Testis (tissue), 2 donors: ENCODE measurements at regions not wholly inside any gene's neighbourhood (a gene's known extent, or its start where the extent isn't known, plus 50 kb on each side); places are given as distances from the start of the nearest gene placed in this dataset.

Source experiments
- DNase-seq: peaks from one replicate; pipeline ENCODE4 v3.0.0-alpha.2; 2019
- H3K27ac ChIP-seq, 2 donors: fragments of 200-600 bp; sonication (generic); one replicate each; pipeline ENCODE4 v1.5.1; 2019
- H3K27me3 ChIP-seq: fragments of 200-600 bp; sonication (generic); one replicate; pipeline ENCODE4 v1.5.1; 2019
- H3K36me3 ChIP-seq: fragments of 200-600 bp; sonication (generic); one replicate; pipeline ENCODE4 v1.5.1; 2017; ENCODE audit warnings: low read depth; ENCODE audit errors: missing control alignments
- H3K4me1 ChIP-seq: fragments of 200-600 bp; sonication (generic); one replicate; pipeline ENCODE4 v1.5.1; 2019
- H3K4me3 ChIP-seq, 2 donors: fragments of 200-600 bp; sonication (generic); one replicate each; pipeline ENCODE4 v1.5.1; 2017 to 2019
- H3K9me3 ChIP-seq: fragments of 200-600 bp; sonication (generic); one replicate; pipeline ENCODE4 v1.5.1; 2017
- POLR2A ChIP-seq: fragments of 450-650 bp; IDR thresholded peaks from one replicate; pipeline ENCODE4 v1.6.1; 2017; ENCODE audit warnings: antibody characterized with exemption, mild to moderate bottlenecking, moderate library complexity
- WGBS, 2 donors: methylation state at CpG; one replicate each; pipeline ENCODE4 v1.1.5; 2018; 5-methylcytosine and 5-hydroxymethylcytosine counted together
- intact Hi-C: fragments of 100-400 bp; cut with DNase I; formaldehyde crosslinking; loops from one replicate; pipeline ENCODE4 v1.15.1; 2023; ENCODE audit warnings: low total_unique reads
- TF ChIP-seq, protein P1 (sequence below), 3 experiments: fragments of 450-650 bp in 2 of 3; fragments of 200-600 bp in 1 of 3; sonication (generic) in 1 of 3; IDR thresholded peaks; one replicate each; pipeline ENCODE4 v1.5.1; 2016 to 2019; ENCODE audit warnings: antibody characterized with exemption in 3 of 3, mild to moderate bottlenecking in 2 of 3, moderate library complexity in 1 of 3

GRCh38 chr6:110527516-110527915 lies 51.1 kb upstream of the SLC22A16 start:
- Histone ChIP-seq H3K4me3 (no peak overlapping the region), H3K4me1 (no peaks in the 10 kb centered on the region), H3K27ac (no peak overlapping the region), H3K27me3 (no peaks in the 10 kb centered on the region), H3K9me3 (no peaks in the 10 kb centered on the region), H3K36me3 (no peaks in the 10 kb centered on the region)
- 78 to 79% methylated on average over 4 of the region's 4 CpGs for WGBS, 2 donors
- TF ChIP-seq, protein P1, sequence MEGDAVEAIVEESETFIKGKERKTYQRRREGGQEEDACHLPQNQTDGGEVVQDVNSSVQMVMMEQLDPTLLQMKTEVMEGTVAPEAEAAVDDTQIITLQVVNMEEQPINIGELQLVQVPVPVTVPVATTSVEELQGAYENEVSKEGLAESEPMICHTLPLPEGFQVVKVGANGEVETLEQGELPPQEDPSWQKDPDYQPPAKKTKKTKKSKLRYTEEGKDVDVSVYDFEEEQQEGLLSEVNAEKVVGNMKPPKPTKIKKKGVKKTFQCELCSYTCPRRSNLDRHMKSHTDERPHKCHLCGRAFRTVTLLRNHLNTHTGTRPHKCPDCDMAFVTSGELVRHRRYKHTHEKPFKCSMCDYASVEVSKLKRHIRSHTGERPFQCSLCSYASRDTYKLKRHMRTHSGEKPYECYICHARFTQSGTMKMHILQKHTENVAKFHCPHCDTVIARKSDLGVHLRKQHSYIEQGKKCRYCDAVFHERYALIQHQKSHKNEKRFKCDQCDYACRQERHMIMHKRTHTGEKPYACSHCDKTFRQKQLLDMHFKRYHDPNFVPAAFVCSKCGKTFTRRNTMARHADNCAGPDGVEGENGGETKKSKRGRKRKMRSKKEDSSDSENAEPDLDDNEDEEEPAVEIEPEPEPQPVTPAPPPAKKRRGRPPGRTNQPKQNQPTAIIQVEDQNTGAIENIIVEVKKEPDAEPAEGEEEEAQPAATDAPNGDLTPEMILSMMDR (IDR thresholded peaks at IDR 0.05): no peak
- no peak for TF ChIP-seq POLR2A
- intact Hi-C loops: loop anchor here (10.0 kb wide), 1 partner anchor 417 kb away; no protein-coding TSS in a partner anchor
- DNase-seq: no peak

DNA sequence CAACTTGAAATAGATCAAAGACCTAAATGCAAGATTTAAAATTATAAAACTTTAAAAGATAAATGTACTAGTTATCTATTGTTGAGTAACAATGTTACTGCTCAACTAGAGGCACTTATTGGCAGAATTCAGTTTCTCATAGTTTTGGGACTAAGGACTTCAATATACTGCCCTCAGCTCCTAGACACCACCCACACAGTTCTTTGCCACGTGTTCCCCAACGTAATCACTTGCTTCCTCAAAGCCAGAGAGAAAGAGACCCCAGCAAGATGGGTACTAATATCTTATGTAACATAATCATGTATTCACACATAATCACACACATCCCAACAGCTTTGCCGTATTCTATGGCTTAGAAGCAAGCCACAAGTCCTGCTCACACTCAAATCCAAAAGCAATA lies 50.3 kb upstream of the SLC22A16 start:
- TF ChIP-seq, protein P1 (IDR thresholded peaks at IDR 0.05): no peak
- TF ChIP-seq POLR2A: no peak
- H3K4me3 ChIP-seq: no peak overlapping the region
- no peak overlapping the region for H3K27ac ChIP-seq
- intact Hi-C loops: loop anchor here (10.0 kb wide), 1 partner anchor 418 kb away; no protein-coding TSS in a partner anchor
- no peak for DNase-seq
- no peaks in the 10 kb centered on the region for H3K27me3 ChIP-seq
- 46 to 51% methylated on average over 3 of the region's 3 CpGs for WGBS, 2 donors
- H3K4me1 ChIP-seq: no peaks in the 10 kb centered on the region
- no peaks in the 10 kb centered on the region for H3K36me3 ChIP-seq
- no peaks in the 10 kb centered on the region for H3K9me3 ChIP-seq
